HepG2 (cell line): ENCODE measurements at regions not wholly inside any gene's neighbourhood (a gene's known extent, or its start where the extent isn't known, plus 50 kb on each side); places are given as distances from the start of the nearest gene placed in this dataset.
"Not testable (repeated sequence)": the region's sequence is repeated elsewhere in the genome, so short reads cannot be mapped to it uniquely, and the experiment has no call there.

Experiments used
- ATAC-seq: fragments of 200-7000 bp; cut with Tn5 transposase; 3 replicates; pipeline ENCODE4 v1.9.1; 2020; ENCODE audit warnings: mild to moderate bottlenecking, moderate library complexity
- BruUV-seq: library from RNA; stranded (reverse); fragments of 400-500 nt; replicated peaks from 2 replicates; lab custom pipeline; 2021; lab: Mats Ljungman, UMichigan
- CTCF ChIA-PET: fragments of 300-600 bp; formaldehyde crosslinking; extraction: SDS; loops from one replicate; lab custom pipeline; 2021; ENCODE audit warnings: low total read pairs, inconsistent platforms, low intra/inter-chr PET ratio; lab: Yijun Ruan, JAX
- POLR2A ChIA-PET: fragments of 350-600 bp; sonication (Branson Sonifier 250); formaldehyde crosslinking; loops from one replicate; lab custom pipeline; 2020; ENCODE audit warnings: antibody characterized with exemption, inconsistent platforms; lab: Yijun Ruan, JAX
- DNase-seq: peaks from one replicate; pipeline ENCODE4 v3.0.0-alpha.2; 2015; ENCODE audit warnings: low spot score
- FAIRE-seq: peaks from 3 replicates; lab custom pipeline; 2011; peaks lifted over from hg19 to GRCh38; lab: Jason Lieb, UNC
- H2AFZ ChIP-seq: one replicate; pipeline ENCODE4 v1.6.1; 2011; ENCODE audit warnings: low read length, inconsistent platforms
- H3K27ac ChIP-seq: fragments of 300-600 bp; 3 replicates; pipeline ENCODE4 v1.8.0; 2011; ENCODE audit warnings: mixed run types, mild to moderate bottlenecking, mixed read lengths, low read length, inconsistent platforms; ENCODE audit not compliant: insufficient read depth; ENCODE audit errors: extremely low read length
- H3K27me3 ChIP-seq, 2 experiments: fragments of 200-600 bp in 1 of 2; 2 replicates in 1 of 2; 3 replicates in 1 of 2; pipeline versions ENCODE4 v1.6.0 to v1.8.0; 2011; ENCODE audit warnings: low read length in 2 of 2, mild to moderate bottlenecking in 2 of 2, moderate library complexity in 2 of 2, inconsistent platforms in 1 of 2; ENCODE audit not compliant: insufficient read depth in 2 of 2, control insufficient read depth in 1 of 2
- H3K36me3 ChIP-seq, 2 experiments: fragments of 200-600 bp in 1 of 2; replicated peaks in 1 of 2; 2 replicates in 1 of 2; 3 replicates in 1 of 2; pipeline versions ENCODE4 v1.5.1 to v1.8.0; 2011; ENCODE audit warnings: low read length in 2 of 2, inconsistent platforms in 1 of 2; ENCODE audit not compliant: insufficient read depth in 2 of 2, control insufficient read depth in 1 of 2
- H3K4me1 ChIP-seq: 2 replicates; pipeline ENCODE4 v1.5.1; 2012; ENCODE audit warnings: low read length, inconsistent platforms; ENCODE audit not compliant: insufficient read depth
- H3K4me2 ChIP-seq: 2 replicates; pipeline ENCODE4 v1.6.0; 2011; ENCODE audit warnings: low read depth, low read length, inconsistent platforms
- H3K4me3 ChIP-seq, 3 experiments: fragments of 200-600 bp in 1 of 3; sonication (generic), shearing (Covaris generic) in 1 of 3; replicated peaks in 1 of 3; 2 replicates each; pipeline ENCODE4 v1.5.1; 2011 to 2016; ENCODE audit warnings: low read length in 3 of 3, inconsistent platforms in 2 of 3, low read depth in 2 of 3, mild to moderate bottlenecking in 2 of 3, control low read depth in 1 of 3, mixed read lengths in 1 of 3; ENCODE audit not compliant: insufficient read depth in 1 of 3
- H3K79me2 ChIP-seq: one replicate; pipeline ENCODE4 v1.6.1; 2011; ENCODE audit warnings: low read length, inconsistent platforms; ENCODE audit not compliant: insufficient read depth
- H3K9ac ChIP-seq: 2 replicates; pipeline ENCODE4 v1.6.0; 2011; ENCODE audit warnings: mild to moderate bottlenecking, low read depth, low read length, inconsistent platforms; ENCODE audit not compliant: insufficient read depth
- H3K9me3 ChIP-seq: 2 replicates; pipeline ENCODE4 v1.5.1; 2012; ENCODE audit warnings: mild to moderate bottlenecking, low read length
- H4K20me1 ChIP-seq: 2 replicates; pipeline ENCODE4 v1.6.0; 2011; ENCODE audit warnings: inconsistent platforms, mild to moderate bottlenecking, low read length, moderate library complexity; ENCODE audit not compliant: insufficient read depth
- FOXA1 ChIP-seq, 2 experiments: fragments of 450-650 bp in 1 of 2; sonication (generic) in 1 of 2; formaldehyde crosslinking in 1 of 2; IDR thresholded peaks; 2 replicates each; pipeline versions ENCODE4 v1.4.0 to v1.6.1; 2016 to 2020; ENCODE audit warnings: missing genetic modification reagents in 1 of 2
- FOXA3 ChIP-seq: IDR thresholded peaks from 2 replicates; pipeline ENCODE4 v1.6.1; 2016; ENCODE audit warnings: missing genetic modification reagents, missing compliant biosample characterization
- GLI4 ChIP-seq: sonication (generic); formaldehyde crosslinking; IDR thresholded peaks from 2 replicates; pipeline ENCODE4 v1.5.1; 2020; ENCODE audit warnings: missing genetic modification reagents, mild to moderate bottlenecking, moderate library complexity, borderline replicate concordance
- KLF6 ChIP-seq: IDR thresholded peaks from 2 replicates; pipeline ENCODE4 v1.8.0; 2016; ENCODE audit warnings: missing biosample characterization, missing genetic modification reagents
- PTBP1 ChIP-seq: fragments of 200-400 bp; formaldehyde crosslinking; IDR thresholded peaks from 2 replicates; pipeline ENCODE4 v1.6.1; 2018; ENCODE audit warnings: low read length, low read depth; ENCODE audit not compliant: poor library complexity, severe bottlenecking
- SPEN ChIP-seq: sonication (generic); formaldehyde crosslinking; IDR thresholded peaks from 2 replicates; pipeline ENCODE4 v1.5.1; 2020; ENCODE audit warnings: low read depth, mild to moderate bottlenecking, missing genetic modification reagents
- YEATS2 ChIP-seq: sonication (generic); formaldehyde crosslinking; IDR thresholded peaks from 2 replicates; pipeline ENCODE4 v1.4.0; 2020; ENCODE audit warnings: missing genetic modification reagents, borderline replicate concordance
- ZFP37 ChIP-seq: sonication (generic); formaldehyde crosslinking; IDR thresholded peaks from 2 replicates; pipeline ENCODE4 v1.4.0; 2020; ENCODE audit warnings: missing genetic modification reagents, borderline replicate concordance
- ZNF552 ChIP-seq: sonication (generic); formaldehyde crosslinking; IDR thresholded peaks from 2 replicates; pipeline ENCODE4 v1.9.0; 2022; ENCODE audit warnings: missing genetic modification reagents, mild to moderate bottlenecking, borderline replicate concordance
- WGBS: methylation state at CpG from one replicate; pipeline ENCODE4 v1.1.6; 2017; ENCODE audit warnings: low lambda C conversion rate; 5-methylcytosine and 5-hydroxymethylcytosine counted together
- in situ Hi-C: cut with HindIII; loops from 2 replicates; pipeline ENCODE4 v1.10.0; 2017; ENCODE audit warnings: low pct_unique_long_range_greater_than_20kb; ENCODE audit not compliant: extremely low pct_ligation_motif_present
- intact Hi-C: fragments of 100-400 bp; cut with micrococcal nuclease; formaldehyde crosslinking; loops from one replicate; pipeline ENCODE4 v1.10.0; 2022; ENCODE audit not compliant: unreplicated experiment
- TF ChIP-seq, protein P1 (sequence below): sonication (generic); formaldehyde crosslinking; IDR thresholded peaks from 2 replicates; pipeline ENCODE4 v1.4.0; 2020; ENCODE audit warnings: missing genetic modification reagents, borderline replicate concordance
- TF ChIP-seq, protein P2 (sequence below): sonication (generic); formaldehyde crosslinking; IDR thresholded peaks from 2 replicates; pipeline ENCODE4 v1.9.0; 2021; ENCODE audit warnings: missing genetic modification reagents, mild to moderate bottlenecking, borderline replicate concordance
- TF ChIP-seq, protein P3 (sequence below): sonication (generic); formaldehyde crosslinking; IDR thresholded peaks from 2 replicates; pipeline ENCODE4 v1.5.0; 2020; ENCODE audit warnings: mild to moderate bottlenecking, low read depth, missing genetic modification reagents, borderline replicate concordance
- TF ChIP-seq, protein P4 (sequence below): sonication (generic); formaldehyde crosslinking; IDR thresholded peaks from 2 replicates; pipeline ENCODE4 v1.4.0; 2020; ENCODE audit warnings: missing genetic modification reagents

DNA sequence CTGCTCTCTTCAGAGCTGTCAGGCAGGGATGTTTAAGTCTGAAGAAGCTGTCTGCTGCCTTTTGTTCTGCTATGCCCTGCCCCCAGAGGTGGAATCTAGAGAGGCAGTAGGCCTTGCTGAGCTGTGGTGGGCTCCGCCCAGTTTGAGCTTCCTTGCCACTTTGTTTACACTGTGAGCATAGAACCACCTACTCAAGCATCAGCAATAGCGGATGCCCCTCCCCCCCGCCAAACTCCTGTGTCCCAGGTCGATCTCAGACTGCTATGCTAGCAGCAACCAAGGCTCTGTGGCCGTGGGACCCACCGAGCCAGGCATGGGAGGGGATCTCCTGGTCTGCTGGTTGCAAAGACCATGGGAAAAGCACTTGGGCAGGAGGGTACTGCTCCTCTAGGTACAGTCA is 140.5 kb upstream of the PLXNC1 start:
- FAIRE-seq; H3K9me3 ChIP-seq; H3K36me3 ChIP-seq; H2AFZ ChIP-seq; H3K4me3 ChIP-seq; H3K79me2 ChIP-seq; H3K9ac ChIP-seq; H4K20me1 ChIP-seq; BruUV-seq; H3K27me3 ChIP-seq; H3K4me1 ChIP-seq; DNase-seq; H3K27ac ChIP-seq; POLR2A ChIA-PET; intact Hi-C loops; CTCF ChIA-PET; H3K4me2 ChIP-seq; in situ Hi-C loops; TF ChIP-seq FOXA1 (IDR thresholded peaks at IDR 0.05): not testable (repeated sequence)
- peak; percentile 30; the same call in 1 of the 3 replicates for ATAC-seq
- TF ChIP-seq, protein P1, sequence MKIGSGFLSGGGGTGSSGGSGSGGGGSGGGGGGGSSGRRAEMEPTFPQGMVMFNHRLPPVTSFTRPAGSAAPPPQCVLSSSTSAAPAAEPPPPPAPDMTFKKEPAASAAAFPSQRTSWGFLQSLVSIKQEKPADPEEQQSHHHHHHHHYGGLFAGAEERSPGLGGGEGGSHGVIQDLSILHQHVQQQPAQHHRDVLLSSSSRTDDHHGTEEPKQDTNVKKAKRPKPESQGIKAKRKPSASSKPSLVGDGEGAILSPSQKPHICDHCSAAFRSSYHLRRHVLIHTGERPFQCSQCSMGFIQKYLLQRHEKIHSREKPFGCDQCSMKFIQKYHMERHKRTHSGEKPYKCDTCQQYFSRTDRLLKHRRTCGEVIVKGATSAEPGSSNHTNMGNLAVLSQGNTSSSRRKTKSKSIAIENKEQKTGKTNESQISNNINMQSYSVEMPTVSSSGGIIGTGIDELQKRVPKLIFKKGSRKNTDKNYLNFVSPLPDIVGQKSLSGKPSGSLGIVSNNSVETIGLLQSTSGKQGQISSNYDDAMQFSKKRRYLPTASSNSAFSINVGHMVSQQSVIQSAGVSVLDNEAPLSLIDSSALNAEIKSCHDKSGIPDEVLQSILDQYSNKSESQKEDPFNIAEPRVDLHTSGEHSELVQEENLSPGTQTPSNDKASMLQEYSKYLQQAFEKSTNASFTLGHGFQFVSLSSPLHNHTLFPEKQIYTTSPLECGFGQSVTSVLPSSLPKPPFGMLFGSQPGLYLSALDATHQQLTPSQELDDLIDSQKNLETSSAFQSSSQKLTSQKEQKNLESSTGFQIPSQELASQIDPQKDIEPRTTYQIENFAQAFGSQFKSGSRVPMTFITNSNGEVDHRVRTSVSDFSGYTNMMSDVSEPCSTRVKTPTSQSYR (CRISPR knock-in tag) = 0 out of 2 replicates have a peak, but pooled peaks have one; percentile 25
- TF ChIP-seq FOXA1 (CRISPR knock-in tag; IDR thresholded peaks at IDR 0.05) (peak; percentile 47), FOXA3 (CRISPR knock-in tag) (0 out of 2 replicates have a peak, but pooled peaks have one; percentile 10)
- WGBS = 27% methylated on average over 3 of the region's 6 CpGs

DNA sequence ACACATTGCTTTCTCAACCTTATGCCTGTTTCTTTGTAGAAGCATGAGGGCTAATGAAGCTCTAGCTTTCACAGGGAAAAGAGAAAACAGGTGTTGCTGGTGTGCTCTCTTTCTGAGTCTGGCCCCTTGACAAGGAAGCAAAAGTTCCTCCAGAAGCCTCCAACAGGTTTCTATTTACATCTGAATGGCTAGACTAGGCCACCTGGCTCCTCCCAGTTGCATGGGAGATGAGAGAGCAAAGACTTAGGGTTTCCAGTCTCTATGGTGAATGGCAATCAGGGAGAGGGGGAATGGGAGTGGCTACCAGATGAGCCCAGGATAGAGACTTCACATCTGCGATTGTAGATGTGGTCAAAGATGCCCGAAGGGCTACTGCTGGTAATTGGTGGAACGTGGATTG is 138.1 kb upstream of the PLXNC1 start:
- BruUV-seq = no TSS peak
- FAIRE-seq (no peak), ATAC-seq (no peak), DNase-seq (no peak)
- H3K4me2 ChIP-seq = no peak overlapping the region
- no peaks in the 10 kb centered on the region for H3K36me3 ChIP-seq
- H3K27ac ChIP-seq = no peak overlapping the region
- H3K27me3 ChIP-seq = no peaks in the 10 kb centered on the region
- H3K9ac ChIP-seq = no peak overlapping the region
- H3K79me2 ChIP-seq = no peaks in the 10 kb centered on the region
- ChIA-PET POLR2A (no interaction called here), CTCF (no interaction called here)
- WGBS = 15% methylated on average over 3 of the region's 3 CpGs
- H3K4me3 ChIP-seq = no peak overlapping the region
- H2AFZ ChIP-seq = no peak overlapping the region
- intact Hi-C loops (no loop called here), in situ Hi-C loops (no loop called here)
- H4K20me1 ChIP-seq = no peaks in the 10 kb centered on the region
- H3K4me1 ChIP-seq = no peaks in the 10 kb centered on the region
- no peaks in the 10 kb centered on the region for H3K9me3 ChIP-seq
- TF ChIP-seq ZFP37 (CRISPR knock-in tag) (no peak), ZNF552 (CRISPR knock-in tag) (no peak), KLF6 (no peak), YEATS2 (CRISPR knock-in tag) (no peak), SPEN (CRISPR knock-in tag) (no peak), PTBP1 (no peak), GLI4 (no peak)
- TF ChIP-seq, protein P2, sequence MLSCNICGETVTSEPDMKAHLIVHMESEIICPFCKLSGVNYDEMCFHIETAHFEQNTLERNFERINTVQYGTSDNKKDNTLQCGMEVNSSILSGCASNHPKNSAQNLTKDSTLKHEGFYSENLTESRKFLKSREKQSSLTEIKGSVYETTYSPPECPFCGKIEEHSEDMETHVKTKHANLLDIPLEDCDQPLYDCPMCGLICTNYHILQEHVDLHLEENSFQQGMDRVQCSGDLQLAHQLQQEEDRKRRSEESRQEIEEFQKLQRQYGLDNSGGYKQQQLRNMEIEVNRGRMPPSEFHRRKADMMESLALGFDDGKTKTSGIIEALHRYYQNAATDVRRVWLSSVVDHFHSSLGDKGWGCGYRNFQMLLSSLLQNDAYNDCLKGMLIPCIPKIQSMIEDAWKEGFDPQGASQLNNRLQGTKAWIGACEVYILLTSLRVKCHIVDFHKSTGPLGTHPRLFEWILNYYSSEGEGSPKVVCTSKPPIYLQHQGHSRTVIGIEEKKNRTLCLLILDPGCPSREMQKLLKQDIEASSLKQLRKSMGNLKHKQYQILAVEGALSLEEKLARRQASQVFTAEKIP (CRISPR knock-in tag) = no peak
- TF ChIP-seq, protein P3, sequence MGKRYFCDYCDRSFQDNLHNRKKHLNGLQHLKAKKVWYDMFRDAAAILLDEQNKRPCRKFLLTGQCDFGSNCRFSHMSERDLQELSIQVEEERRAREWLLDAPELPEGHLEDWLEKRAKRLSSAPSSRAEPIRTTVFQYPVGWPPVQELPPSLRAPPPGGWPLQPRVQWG (CRISPR knock-in tag) = no peak
- TF ChIP-seq, protein P4, sequence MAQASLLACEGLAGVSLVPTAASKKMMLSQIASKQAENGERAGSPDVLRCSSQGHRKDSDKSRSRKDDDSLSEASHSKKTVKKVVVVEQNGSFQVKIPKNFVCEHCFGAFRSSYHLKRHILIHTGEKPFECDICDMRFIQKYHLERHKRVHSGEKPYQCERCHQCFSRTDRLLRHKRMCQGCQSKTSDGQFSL (CRISPR knock-in tag) = no peak
